ENCODE measurements at regions not wholly inside any gene's neighbourhood (a gene's known extent, or its start where the extent isn't known, plus 50 kb on each side); places are given as distances from the start of the nearest gene placed in this dataset.

GRCh38 chr3:23644099-23644498, 161.7 kb upstream of the UBE2E1 start:
- WGBS = 87% methylated on average over 5 of the region's 5 CpGs
- no peak overlapping the region for H3K27ac ChIP-seq (ENCODE audit: low read depth in 1 of 2, low read length in 2 of 2)
- no peaks in the 10 kb centered on the region for H3K27me3 ChIP-seq (ENCODE audit: control insufficient read depth in 4 of 4, insufficient read depth in 4 of 4, low read length in 3 of 4)
- no peaks in the 10 kb centered on the region for H3K9me3 ChIP-seq (ENCODE audit: control insufficient read depth in 4 of 4, low read length in 3 of 4)
- no peak overlapping the region for H3K9ac ChIP-seq (ENCODE audit: low read depth in 1 of 2, low read length in 2 of 2)
- DNase-seq (ENCODE audit: low spot score) = no peak
- H3K36me3 ChIP-seq (ENCODE audit: control insufficient read depth in 4 of 4, insufficient read depth in 3 of 4, low read depth in 1 of 4, low read length in 3 of 4) = no peaks in the 10 kb centered on the region
- no peak overlapping the region for H3K4me3 ChIP-seq (ENCODE audit: low read depth in 1 of 3, low read length in 3 of 3)
- H3K4me1 ChIP-seq (ENCODE audit: control insufficient read depth in 4 of 4, insufficient read depth in 4 of 4, low read length in 3 of 4) = no peaks in the 10 kb centered on the region
- no peak for TF ChIP-seq NR2F2 (IDR thresholded peaks at IDR 0.05)
- no peak for TF ChIP-seq ATF3 (IDR thresholded peaks at IDR 0.05)
- TF ChIP-seq FOXA2 (IDR thresholded peaks at IDR 0.05) = no peak
- TF ChIP-seq HNF4A (conservative IDR thresholded peaks at IDR 0.05) = no peak
- TF ChIP-seq SP1 (IDR thresholded peaks at IDR 0.05) = no peak
- TF ChIP-seq GABPA (IDR thresholded peaks at IDR 0.05 in 1 of 2, conservative IDR thresholded peaks at IDR 0.05 in 1 of 2) = no peak
- TF ChIP-seq YY1 (IDR thresholded peaks at IDR 0.05) = no peak
- no peak for TF ChIP-seq RAD21 (IDR thresholded peaks at IDR 0.05)
- no peak for TF ChIP-seq RXRA (IDR thresholded peaks at IDR 0.05)
- no peak for TF ChIP-seq JUND (IDR thresholded peaks at IDR 0.05)
- TF ChIP-seq EGR1 (IDR thresholded peaks at IDR 0.05; ENCODE audit: low read depth in 2 of 2) = no peak
- no peak for TF ChIP-seq MAX (IDR thresholded peaks at IDR 0.05)

- WGBS = 97% methylated on average over 3 of the region's 3 CpGs
- Histone ChIP-seq H3K4me1 (ENCODE audit: control insufficient read depth in 4 of 4, insufficient read depth in 4 of 4, low read length in 3 of 4) (no peaks in the 10 kb centered on the region), H3K27me3 (ENCODE audit: control insufficient read depth in 4 of 4, insufficient read depth in 4 of 4, low read length in 3 of 4) (no peaks in the 10 kb centered on the region), H3K27ac (ENCODE audit: low read depth in 1 of 2, low read length in 2 of 2) (no peak overlapping the region), H3K9me3 (ENCODE audit: control insufficient read depth in 4 of 4, low read length in 3 of 4) (no peaks in the 10 kb centered on the region), H3K36me3 (ENCODE audit: control insufficient read depth in 4 of 4, insufficient read depth in 3 of 4, low read depth in 1 of 4, low read length in 3 of 4) (no peaks in the 10 kb centered on the region), H3K4me3 (ENCODE audit: low read depth in 1 of 3, low read length in 3 of 3) (no peak overlapping the region), H3K9ac (ENCODE audit: low read depth in 1 of 2, low read length in 2 of 2) (no peak overlapping the region)
- DNase-seq (ENCODE audit: low spot score) = no peak
- TF ChIP-seq JUND (IDR thresholded peaks at IDR 0.05) (no peak), SP1 (IDR thresholded peaks at IDR 0.05) (no peak), GABPA (IDR thresholded peaks at IDR 0.05 in 1 of 2, conservative IDR thresholded peaks at IDR 0.05 in 1 of 2) (no peak), REST (IDR thresholded peaks at IDR 0.05) (no peak)
Measured at GRCh38 chr3:23644676-23645075, 161.1 kb upstream of the UBE2E1 start.

- H3K27me3 ChIP-seq (ENCODE audit: control insufficient read depth in 4 of 4, insufficient read depth in 4 of 4, low read length in 3 of 4) = no peaks in the 10 kb centered on the region
- no peaks in the 10 kb centered on the region for H3K9me3 ChIP-seq (ENCODE audit: control insufficient read depth in 4 of 4, low read length in 3 of 4)
- no peak overlapping the region for H3K9ac ChIP-seq (ENCODE audit: low read depth in 1 of 2, low read length in 2 of 2)
- TF ChIP-seq SP1 (IDR thresholded peaks at IDR 0.05) (no peak), CTCF (IDR thresholded peaks at IDR 0.05; ENCODE audit: low read depth, low read length, missing input control) (no peak), EGR1 (IDR thresholded peaks at IDR 0.05; ENCODE audit: low read depth in 2 of 2) (no peak), FOXA2 (IDR thresholded peaks at IDR 0.05) (no peak)
- H3K36me3 ChIP-seq (ENCODE audit: control insufficient read depth in 4 of 4, insufficient read depth in 3 of 4, low read depth in 1 of 4, low read length in 3 of 4) = no peaks in the 10 kb centered on the region
- no peak overlapping the region for H3K4me3 ChIP-seq (ENCODE audit: low read depth in 1 of 3, low read length in 3 of 3)
- WGBS = 83% methylated on average over 9 of the region's 9 CpGs
- H3K4me1 ChIP-seq (ENCODE audit: control insufficient read depth in 4 of 4, insufficient read depth in 4 of 4, low read length in 3 of 4) = no peaks in the 10 kb centered on the region
- DNase-seq (ENCODE audit: low spot score) = no peak
- H3K27ac ChIP-seq (ENCODE audit: low read depth in 1 of 2, low read length in 2 of 2) = no peak overlapping the region
Measured at GRCh38 chr3:23645533-23646183, 160.1 kb upstream of the UBE2E1 start.

All from liver (tissue), 8 donors.